BJ (cell line): ENCODE measurements at regions not wholly inside any gene's neighbourhood (a gene's known extent, or its start where the extent isn't known, plus 50 kb on each side); places are given as distances from the start of the nearest gene placed in this dataset.

ENCODE experiments used
- CTCF ChIA-PET: fragments of 350-600 bp; formaldehyde crosslinking; extraction: SDS; loops from one replicate; lab custom pipeline; 2021; ENCODE audit warnings: antibody characterized with exemption, inconsistent platforms; lab: Yijun Ruan, JAX
- POLR2A ChIA-PET: fragments of 300-600 bp; sonication (Branson Sonifier 250); formaldehyde crosslinking; extraction: SDS; loops from one replicate; lab custom pipeline; 2021; ENCODE audit warnings: antibody characterized with exemption; lab: Charles Lee
- DNase-seq: peaks from one replicate; pipeline ENCODE4 v3.0.0-alpha.2; 2011; ENCODE audit warnings: low read depth
- H3K27me3 ChIP-seq: 2 replicates; pipeline ENCODE4 v1.6.0; 2011; ENCODE audit warnings: low read length; ENCODE audit not compliant: control insufficient read depth, insufficient read depth
- H3K36me3 ChIP-seq: 2 replicates; pipeline ENCODE4 v1.5.1; 2011; ENCODE audit warnings: low read length; ENCODE audit not compliant: control insufficient read depth, insufficient read depth
- H3K4me3 ChIP-seq: 2 replicates; pipeline ENCODE4 v1.5.1; 2011; ENCODE audit warnings: low read depth, mild to moderate bottlenecking, control low read depth, low read length
- TF ChIP-seq, protein P1 (sequence below): IDR thresholded peaks from 2 replicates; pipeline ENCODE4 v1.5.1; 2011; ENCODE audit warnings: low read depth, mild to moderate bottlenecking, control low read depth, inconsistent platforms, low read length, moderate library complexity; ENCODE audit not compliant: insufficient read depth

DNA sequence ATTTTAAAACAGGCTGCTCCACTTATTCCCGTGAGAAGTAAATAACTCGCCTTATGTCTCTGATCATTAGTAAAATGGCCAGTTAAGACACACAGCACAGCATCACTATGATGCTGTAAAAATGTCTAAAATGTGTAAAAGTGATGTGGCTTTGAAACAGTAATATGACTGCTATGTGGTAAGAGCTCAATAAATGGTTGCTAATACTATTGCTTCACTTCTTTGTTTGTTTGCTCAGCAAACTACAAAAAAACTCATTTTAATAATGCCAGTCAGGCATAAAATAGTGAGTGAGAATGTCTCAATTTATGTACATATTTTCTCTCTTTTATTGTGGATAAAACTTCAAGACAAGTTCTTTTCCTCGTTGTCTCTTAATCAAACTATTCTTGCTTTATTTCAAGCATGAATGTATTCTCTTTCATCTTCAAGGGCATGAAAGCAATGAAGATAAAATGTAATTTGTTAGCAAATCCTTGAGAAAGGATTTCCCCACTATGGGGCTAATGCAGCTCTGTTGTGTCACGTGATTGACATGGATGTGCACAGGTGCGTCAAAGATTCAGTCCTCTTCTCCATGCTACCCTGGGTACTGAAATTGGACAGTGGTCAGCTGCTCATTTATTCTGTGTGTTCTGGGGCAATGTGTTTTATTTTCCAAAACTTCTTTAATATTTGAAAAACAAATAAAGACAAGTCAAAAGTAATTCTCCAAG lies 387.2 kb downstream of the TRIB2 start:
- DNase-seq = no peak
- Histone ChIP-seq H3K27me3 (no peaks in the 10 kb centered on the region), H3K4me3 (no peak overlapping the region), H3K36me3 (no peaks in the 10 kb centered on the region)
- TF ChIP-seq, protein P1, sequence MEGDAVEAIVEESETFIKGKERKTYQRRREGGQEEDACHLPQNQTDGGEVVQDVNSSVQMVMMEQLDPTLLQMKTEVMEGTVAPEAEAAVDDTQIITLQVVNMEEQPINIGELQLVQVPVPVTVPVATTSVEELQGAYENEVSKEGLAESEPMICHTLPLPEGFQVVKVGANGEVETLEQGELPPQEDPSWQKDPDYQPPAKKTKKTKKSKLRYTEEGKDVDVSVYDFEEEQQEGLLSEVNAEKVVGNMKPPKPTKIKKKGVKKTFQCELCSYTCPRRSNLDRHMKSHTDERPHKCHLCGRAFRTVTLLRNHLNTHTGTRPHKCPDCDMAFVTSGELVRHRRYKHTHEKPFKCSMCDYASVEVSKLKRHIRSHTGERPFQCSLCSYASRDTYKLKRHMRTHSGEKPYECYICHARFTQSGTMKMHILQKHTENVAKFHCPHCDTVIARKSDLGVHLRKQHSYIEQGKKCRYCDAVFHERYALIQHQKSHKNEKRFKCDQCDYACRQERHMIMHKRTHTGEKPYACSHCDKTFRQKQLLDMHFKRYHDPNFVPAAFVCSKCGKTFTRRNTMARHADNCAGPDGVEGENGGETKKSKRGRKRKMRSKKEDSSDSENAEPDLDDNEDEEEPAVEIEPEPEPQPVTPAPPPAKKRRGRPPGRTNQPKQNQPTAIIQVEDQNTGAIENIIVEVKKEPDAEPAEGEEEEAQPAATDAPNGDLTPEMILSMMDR = no peak
- ChIA-PET POLR2A (no interaction called here), CTCF (no interaction called here)

DNA sequence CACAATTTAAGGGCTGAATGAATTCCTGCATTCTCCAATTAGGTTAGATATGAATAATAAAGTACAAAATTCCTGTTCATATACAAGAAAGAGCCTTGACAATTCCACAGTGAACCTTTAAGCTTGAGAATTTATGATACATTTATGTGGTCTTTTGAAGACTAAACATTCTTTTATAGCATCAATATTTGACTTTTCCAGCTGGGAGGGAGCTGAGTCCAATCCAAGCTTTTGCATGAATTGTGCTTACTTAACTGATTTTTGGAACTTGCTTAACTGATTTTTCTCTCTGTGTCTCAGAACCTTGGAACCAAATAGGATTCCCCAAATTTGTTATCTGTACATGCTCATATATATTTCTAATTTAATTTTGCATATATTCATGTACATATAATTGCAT lies 388.0 kb downstream of the TRIB2 start:
- ChIA-PET POLR2A (no interaction called here), CTCF (no interaction called here)
- Histone ChIP-seq H3K27me3 (no peaks in the 10 kb centered on the region), H3K4me3 (no peak overlapping the region), H3K36me3 (no peaks in the 10 kb centered on the region)
- TF ChIP-seq, protein P1 = no peak
- no peak for DNase-seq

DNA sequence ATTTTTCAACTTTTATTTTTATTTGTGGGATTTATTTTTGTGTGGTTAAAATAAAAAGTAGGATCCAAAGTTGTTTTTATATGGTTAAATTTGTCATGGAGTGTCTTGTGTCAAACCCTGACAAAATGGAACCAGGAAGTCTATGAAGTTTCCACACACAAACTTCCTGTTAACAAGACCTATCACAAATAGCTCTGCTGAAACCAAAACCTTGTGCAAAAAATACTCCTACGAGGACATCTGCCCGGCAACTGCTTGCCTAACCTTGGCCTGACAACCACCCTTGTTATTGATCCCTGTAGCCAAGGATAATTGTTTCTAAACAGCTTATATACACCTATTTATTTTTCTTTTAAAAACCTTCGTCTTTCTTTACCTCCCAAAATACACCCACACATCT lies 389.6 kb downstream of the TRIB2 start:
- Histone ChIP-seq H3K4me3 (no peak overlapping the region), H3K27me3 (no peaks in the 10 kb centered on the region), H3K36me3 (no peaks in the 10 kb centered on the region)
- TF ChIP-seq, protein P1 = no peak
- no peak for DNase-seq
- ChIA-PET CTCF (no interaction called here), POLR2A (no interaction called here)

DNA sequence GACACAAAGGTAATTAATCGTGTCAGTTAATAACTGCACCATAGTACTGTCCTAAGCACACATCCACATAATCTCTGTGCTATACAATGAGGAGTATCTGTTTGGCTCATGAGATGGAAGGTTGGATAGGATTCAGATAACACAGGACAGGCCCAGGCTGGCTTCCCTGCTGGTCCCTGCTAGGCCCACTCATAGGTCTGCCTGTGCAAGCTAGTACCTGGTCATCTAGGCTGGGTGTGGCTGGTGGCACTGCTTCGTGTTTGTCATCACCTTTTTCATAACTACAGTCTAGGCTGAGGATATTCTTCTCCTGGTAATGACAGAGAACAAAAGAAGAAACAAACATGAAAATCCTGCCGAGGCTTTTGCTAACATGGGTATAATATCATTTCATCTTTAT lies 392.8 kb downstream of the TRIB2 start:
- Histone ChIP-seq H3K4me3 (no peak overlapping the region), H3K36me3 (no peaks in the 10 kb centered on the region), H3K27me3 (no peaks in the 10 kb centered on the region)
- TF ChIP-seq, protein P1 = no peak
- CTCF ChIA-PET = no interaction called here
- no peak for DNase-seq
- POLR2A ChIA-PET = interaction anchor here (0.7 kb wide), 1 partner anchor 352 kb away, joined by 3 read pairs; no protein-coding TSS in a partner anchor

DNA sequence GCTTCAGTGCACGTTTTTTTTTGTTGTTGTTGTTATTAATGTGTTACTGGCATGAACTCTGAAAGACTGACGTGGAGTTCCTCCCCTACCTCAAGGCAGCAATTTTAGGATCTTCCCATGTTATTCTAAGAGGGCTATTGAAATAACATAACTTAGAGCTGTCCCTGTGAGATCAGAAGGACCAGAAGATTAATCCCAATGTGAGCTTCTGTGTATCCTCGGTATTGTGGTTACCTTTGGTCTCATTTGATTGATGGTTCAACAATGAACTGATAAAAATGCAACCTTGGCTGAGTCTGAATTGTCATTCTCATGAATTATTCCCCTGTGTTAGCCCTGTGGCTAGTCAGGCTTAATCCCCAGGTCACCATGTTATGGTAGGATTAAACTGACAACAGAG lies 394.1 kb downstream of the TRIB2 start:
- Histone ChIP-seq H3K4me3 (no peak overlapping the region), H3K27me3 (no peaks in the 10 kb centered on the region), H3K36me3 (no peaks in the 10 kb centered on the region)
- TF ChIP-seq, protein P1 = no peak
- ChIA-PET POLR2A (no interaction called here), CTCF (no interaction called here)
- no peak for DNase-seq
